HG02981 (cell line): ENCODE measurements at regions not wholly inside any gene's neighbourhood (a gene's known extent, or its start where the extent isn't known, plus 50 kb on each side); places are given as distances from the start of the nearest gene placed in this dataset.
A peak's percentile ranks its signal among the peaks of the same experiment; 100 is the strongest.
"Not testable (repeated sequence)": the region's sequence is repeated elsewhere in the genome, so short reads cannot be mapped to it uniquely, and the experiment has no call there.

Source experiments
- ATAC-seq: cut with Tn5 transposase; IDR thresholded peaks from one replicate; pipeline ENCODE4 v1.9.1; 2021; ENCODE audit warnings: mild to moderate bottlenecking, moderate library complexity; ENCODE audit not compliant: unreplicated experiment

DNA sequence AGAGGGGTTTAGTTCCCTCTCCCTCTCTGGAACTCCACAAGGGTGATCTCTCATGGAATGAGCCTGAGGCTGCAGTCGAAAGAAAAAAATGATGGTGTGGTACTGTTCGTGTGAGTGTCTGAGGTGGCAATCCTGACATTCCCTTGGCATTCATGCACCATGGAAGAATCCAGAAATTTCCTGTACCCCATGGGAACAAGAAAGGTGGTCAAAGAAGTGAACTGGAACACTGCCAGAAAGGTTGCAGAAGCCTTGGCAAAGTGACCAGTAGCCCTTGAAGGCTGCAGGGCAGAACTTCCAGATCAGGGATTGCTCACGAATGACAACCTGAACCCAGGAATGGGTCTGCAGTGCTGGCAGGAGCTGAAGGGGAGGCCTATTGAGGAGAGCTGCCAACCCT, 394.7 kb downstream of the CD83 start:
- ATAC-seq = no peak

DNA sequence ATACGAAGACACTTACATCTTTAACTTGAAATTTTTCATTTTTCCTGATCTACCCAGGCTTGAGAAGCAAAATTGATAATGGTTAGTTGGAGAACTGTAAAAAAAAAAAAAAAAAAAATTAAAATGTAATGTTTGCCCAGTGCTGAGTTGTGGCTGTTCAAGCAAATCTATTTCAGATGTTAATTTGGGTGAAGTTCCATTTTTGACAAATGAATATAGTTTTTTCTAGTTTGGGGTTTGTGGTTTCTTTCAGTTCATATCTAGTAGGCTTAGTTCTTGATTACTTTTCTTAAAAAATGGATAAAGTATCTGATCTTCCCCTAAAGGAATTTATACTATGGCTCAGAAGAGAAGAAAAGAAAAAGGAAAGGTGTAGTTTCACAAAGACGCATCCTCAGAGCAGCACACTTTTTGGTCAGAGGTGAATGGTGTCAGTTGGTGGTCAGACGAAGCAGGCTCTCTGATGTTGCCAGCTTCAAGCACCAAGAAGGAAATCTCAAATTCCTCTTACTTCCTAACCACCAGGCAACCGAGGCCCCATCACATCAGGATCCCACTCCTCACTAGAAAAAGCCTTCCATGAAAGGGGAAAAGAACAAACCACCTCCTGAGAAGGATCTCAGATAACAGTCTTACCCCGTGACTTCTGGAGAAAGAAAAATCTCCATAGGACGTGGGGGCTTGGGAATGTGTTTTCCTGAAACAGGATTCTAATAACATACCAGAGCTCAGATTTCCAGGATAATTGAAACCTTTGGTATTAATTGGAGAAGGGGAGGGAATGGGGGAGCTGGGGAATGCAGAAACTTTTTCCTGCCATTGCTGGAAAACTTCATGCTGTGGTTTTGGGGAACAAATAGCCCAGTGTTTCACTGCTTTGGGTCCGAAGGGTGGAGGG, 396.2 kb downstream of the CD83 start:
- no peak for ATAC-seq

- no peak for ATAC-seq
These were observed 399.4 kb downstream of the CD83 start for GRCh38 chr6:14516956-14517355.

- ATAC-seq = no peak
These were observed 400.0 kb downstream of the CD83 start for GRCh38 chr6:14517516-14518105.

GRCh38 chr6:14518515-14519217, 401.1 kb downstream of the CD83 start:
- no peak for ATAC-seq

- no peak for ATAC-seq
These were observed 402.5 kb downstream of the CD83 start for GRCh38 chr6:14520029-14520428.

DNA sequence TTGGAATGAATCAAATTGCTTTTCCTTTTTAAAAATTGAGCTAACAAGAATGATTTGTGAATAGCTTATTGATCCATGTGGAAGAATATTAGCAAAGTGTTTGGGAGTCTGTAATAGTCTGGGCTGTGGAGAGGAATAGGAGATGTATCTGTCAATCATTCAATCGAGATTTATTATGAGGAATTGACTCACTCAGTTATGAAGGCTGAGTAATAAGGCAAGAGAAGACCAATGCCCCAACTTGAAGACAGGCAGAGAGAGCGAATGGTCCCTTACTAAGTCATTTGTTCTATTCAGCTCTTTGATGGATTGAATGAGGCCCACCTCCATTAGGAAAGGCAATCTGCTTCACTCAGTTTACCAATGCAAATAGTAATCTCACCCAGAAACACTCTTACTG, 403.0 kb downstream of the CD83 start:
- ATAC-seq = no peak

DNA sequence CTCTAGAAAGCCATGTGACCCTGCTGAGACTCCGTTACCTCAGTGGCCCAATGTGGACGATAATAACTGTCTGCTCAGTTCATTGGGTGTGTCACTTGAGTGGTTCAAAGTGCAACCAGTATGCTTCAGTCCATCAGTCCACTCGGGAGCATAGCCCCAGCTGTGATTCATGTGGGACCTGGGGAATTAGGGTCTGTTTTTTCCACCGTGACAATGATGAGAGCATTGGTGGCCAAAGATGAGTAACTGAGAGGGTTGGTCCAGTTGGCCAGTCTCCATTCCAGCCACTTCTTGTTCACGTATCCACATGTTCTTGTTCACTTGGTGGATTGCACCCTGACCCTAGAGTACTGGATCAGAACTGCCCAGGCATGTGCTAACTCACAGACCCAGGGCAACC, 403.6 kb downstream of the CD83 start:
- ATAC-seq = no peak

GRCh38 chr6:14521861-14522260, 404.3 kb downstream of the CD83 start:
- not testable (repeated sequence) for ATAC-seq

DNA sequence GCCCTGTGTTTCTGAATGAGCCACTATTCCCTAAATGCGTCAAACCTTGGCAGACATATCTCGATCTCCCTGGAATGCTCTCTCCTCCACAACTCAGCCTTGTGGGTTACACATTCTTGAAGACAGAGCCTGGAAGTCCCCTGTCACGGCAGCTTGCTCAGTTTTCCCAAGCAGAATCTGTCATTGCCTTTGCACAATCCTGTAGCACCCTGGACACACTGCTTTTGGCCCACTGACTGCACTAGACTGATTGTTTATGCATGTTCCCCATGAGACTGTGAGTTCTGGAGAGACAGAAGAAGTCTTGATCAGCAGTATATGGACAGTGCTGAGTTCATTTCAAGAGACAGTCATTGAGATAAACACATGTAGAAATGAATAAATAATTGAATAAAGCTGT, 406.7 kb downstream of the CD83 start:
- no peak for ATAC-seq

- no peak for ATAC-seq
These were observed 412.8 kb downstream of the CD83 start for GRCh38 chr6:14530385-14530784.

DNA sequence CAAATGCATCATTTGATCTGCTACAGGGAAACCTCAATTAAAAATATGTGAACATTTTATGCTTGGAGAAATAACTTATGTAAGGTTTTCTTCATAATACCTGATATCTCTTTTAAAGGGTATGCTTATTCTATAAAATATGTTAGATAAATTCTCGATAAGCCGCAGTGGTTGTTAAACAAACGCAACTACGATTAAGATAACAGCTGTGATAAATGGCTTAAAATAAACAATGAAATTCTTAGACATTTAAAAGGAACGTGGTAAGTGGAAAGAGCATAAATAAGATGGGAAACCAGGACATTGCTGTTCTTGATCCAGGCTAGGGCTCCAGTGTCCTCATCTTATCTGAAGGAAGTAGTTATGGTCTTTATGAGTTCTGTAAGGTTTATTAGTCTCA, 415.9 kb downstream of the CD83 start:
- no peak for ATAC-seq

- ATAC-seq = no peak
These were observed 419.5 kb downstream of the CD83 start for GRCh38 chr6:14537030-14537429.

DNA sequence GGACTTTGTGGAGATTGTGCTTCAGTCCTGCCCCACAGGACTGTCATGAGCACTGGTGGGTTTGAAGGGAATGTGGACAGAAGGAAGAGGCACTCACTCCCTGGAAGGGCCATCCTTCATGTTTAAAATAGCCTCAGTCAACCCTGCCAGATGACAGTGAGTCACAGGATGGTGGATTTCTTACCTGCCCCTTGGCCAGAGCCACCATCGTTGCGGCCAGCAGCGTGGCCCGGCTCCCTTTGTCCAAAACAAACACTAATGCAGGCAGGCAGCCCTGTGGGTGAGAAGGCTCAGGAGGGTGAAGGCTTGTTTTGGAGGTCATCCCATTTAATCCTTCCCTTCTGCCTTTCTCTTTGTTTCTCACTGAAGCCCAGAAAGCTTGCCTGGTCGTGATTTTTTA, 422.7 kb downstream of the CD83 start:
- no peak for ATAC-seq

- ATAC-seq = no peak
These were observed 423.4 kb downstream of the CD83 start for GRCh38 chr6:14540810-14541540.

GRCh38 chr6:14542670-14543366, 425.2 kb downstream of the CD83 start:
- peak; percentile 67 for ATAC-seq

DNA sequence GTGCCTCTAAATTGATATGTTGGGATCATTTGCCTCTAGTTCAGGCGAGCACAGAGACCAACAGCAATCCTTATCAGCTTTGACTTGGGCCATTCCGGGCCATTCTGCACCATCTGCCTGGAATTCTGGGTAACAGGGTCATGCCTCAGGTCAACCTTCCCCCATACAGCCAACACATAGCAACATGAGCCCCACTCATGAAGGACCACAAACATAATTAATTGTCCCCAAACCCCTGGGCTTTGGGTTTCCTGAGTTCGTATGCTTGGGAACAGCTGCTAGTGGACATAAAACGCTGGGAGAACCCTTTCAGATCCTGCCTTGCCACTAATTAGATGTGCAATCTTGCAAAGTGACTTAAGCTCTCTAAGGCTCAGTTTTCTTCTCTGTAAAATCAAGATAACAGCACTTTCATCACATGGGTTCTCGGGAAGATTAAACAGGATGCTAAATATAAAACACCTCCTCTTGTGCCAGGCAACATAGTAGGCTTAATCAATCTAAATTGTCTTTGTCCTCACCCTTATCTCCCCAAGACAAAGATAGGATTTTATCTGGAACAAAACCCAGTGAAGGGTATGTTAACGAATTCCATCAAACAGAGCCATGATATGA, 426.5 kb downstream of the CD83 start:
- no peak for ATAC-seq

DNA sequence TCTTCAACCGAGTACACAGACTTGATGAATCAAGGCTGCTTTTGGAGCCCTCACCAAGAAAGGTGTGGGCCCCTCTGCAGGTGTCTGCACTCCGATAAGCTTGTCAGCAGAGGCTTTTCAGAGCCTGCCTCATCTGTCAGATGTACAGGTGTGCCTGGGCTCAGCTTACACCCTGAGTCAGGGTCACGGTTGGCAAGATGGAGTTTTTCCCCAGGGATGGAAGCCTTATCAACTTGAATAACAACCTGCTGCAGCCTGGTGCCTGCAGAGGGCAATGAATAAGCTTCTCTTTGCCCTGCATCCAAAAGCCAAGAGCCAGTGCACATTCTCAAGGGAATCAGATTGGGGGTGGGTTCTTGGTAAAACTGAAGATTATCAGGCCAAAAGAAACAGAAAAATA, 427.1 kb downstream of the CD83 start:
- ATAC-seq = no peak

- no peak for ATAC-seq
These were observed 427.9 kb downstream of the CD83 start for GRCh38 chr6:14545496-14545895.

- no peak for ATAC-seq
These were observed 428.5 kb downstream of the CD83 start for GRCh38 chr6:14546036-14546435.
